ENCODE measurements at regions not wholly inside any gene's neighbourhood (a gene's known extent, or its start where the extent isn't known, plus 50 kb on each side); places are given as distances from the start of the nearest gene placed in this dataset.

DNA sequence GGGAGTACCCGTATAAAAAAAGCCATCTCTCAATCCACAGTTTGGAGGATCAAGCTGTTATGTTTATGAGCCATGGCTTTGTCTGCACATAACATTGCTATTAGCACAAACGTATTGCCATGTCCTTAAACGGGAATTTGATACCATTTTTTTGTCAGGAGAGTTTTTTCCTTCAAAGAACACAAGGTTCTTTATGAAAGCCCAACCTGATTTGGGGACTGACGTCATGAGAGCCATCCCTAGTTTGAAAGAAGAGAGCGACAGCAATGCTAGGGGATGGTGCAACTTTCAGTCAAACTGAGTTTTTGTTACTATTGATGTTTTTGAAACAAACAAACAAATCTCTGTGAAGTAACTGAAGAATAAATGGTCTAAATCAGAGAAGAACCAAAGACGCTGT lies 376.6 kb downstream of the EIPR1 start:
- TF ChIP-seq EZH2phosphoT487 (IDR thresholded peaks at IDR 0.05; ENCODE audit: low read length), result no peak
- TF ChIP-seq, protein P1, sequence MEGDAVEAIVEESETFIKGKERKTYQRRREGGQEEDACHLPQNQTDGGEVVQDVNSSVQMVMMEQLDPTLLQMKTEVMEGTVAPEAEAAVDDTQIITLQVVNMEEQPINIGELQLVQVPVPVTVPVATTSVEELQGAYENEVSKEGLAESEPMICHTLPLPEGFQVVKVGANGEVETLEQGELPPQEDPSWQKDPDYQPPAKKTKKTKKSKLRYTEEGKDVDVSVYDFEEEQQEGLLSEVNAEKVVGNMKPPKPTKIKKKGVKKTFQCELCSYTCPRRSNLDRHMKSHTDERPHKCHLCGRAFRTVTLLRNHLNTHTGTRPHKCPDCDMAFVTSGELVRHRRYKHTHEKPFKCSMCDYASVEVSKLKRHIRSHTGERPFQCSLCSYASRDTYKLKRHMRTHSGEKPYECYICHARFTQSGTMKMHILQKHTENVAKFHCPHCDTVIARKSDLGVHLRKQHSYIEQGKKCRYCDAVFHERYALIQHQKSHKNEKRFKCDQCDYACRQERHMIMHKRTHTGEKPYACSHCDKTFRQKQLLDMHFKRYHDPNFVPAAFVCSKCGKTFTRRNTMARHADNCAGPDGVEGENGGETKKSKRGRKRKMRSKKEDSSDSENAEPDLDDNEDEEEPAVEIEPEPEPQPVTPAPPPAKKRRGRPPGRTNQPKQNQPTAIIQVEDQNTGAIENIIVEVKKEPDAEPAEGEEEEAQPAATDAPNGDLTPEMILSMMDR (IDR thresholded peaks at IDR 0.05; ENCODE audit: low read length), result no peak
- TF ChIP-seq EZH2 (optimal IDR thresholded peaks at IDR 0.05; ENCODE audit: low read depth, low read length), result no peak

Data from MM.1S (cell line).